ENCODE measurements at regions not wholly inside any gene's neighbourhood (a gene's known extent, or its start where the extent isn't known, plus 50 kb on each side); places are given as distances from the start of the nearest gene placed in this dataset.

- H3K4me3 ChIP-seq (ENCODE audit: low read depth, low read length), result no peak overlapping the region
- DNase-seq (ENCODE audit: low read depth), result no peak
- no peak for TF ChIP-seq CTCF (IDR thresholded peaks at IDR 0.05; ENCODE audit: control insufficient read depth, extremely low read depth, insufficient read depth)
These were observed 178.3 kb downstream of the CAVIN4 start for GRCh38 chr9:100756217-100756616.

GRCh38 chr9:100759215-100759614, 181.3 kb downstream of the CAVIN4 start:
- TF ChIP-seq CTCF (IDR thresholded peaks at IDR 0.05; ENCODE audit: control insufficient read depth, extremely low read depth, insufficient read depth), result no peak
- H3K4me3 ChIP-seq (ENCODE audit: low read depth, low read length), result no peak overlapping the region
- DNase-seq (ENCODE audit: low read depth), result no peak

- no peak for DNase-seq (ENCODE audit: low read depth)
- TF ChIP-seq CTCF (IDR thresholded peaks at IDR 0.05; ENCODE audit: control insufficient read depth, extremely low read depth, insufficient read depth), result no peak
- no peak overlapping the region for H3K4me3 ChIP-seq (ENCODE audit: low read depth, low read length)
These were observed 183.5 kb downstream of the CAVIN4 start for GRCh38 chr9:100761276-100761802.

- no peak for TF ChIP-seq CTCF (IDR thresholded peaks at IDR 0.05; ENCODE audit: control insufficient read depth, extremely low read depth, insufficient read depth)
- DNase-seq (ENCODE audit: low read depth), result no peak
These were observed 196.4 kb downstream of the CAVIN4 start for GRCh38 chr9:100774326-100774725.

GRCh38 chr9:100774962-100775361, 197.1 kb downstream of the CAVIN4 start:
- no peak for TF ChIP-seq CTCF (IDR thresholded peaks at IDR 0.05; ENCODE audit: control insufficient read depth, extremely low read depth, insufficient read depth)
- no peak overlapping the region for H3K4me3 ChIP-seq (ENCODE audit: low read depth, low read length)
- no peak for DNase-seq (ENCODE audit: low read depth)

More at GRCh38 chr9:100774326-100774725, 196.4 kb downstream of the CAVIN4 start:
- H3K4me3 ChIP-seq (ENCODE audit: low read depth, low read length), result no peak overlapping the region

GRCh38 chr9:100775912-100776311, 198.0 kb downstream of the CAVIN4 start:
- no peak for DNase-seq (ENCODE audit: low read depth)
- H3K4me3 ChIP-seq (ENCODE audit: low read depth, low read length), result no peak overlapping the region
- no peak for TF ChIP-seq CTCF (IDR thresholded peaks at IDR 0.05; ENCODE audit: control insufficient read depth, extremely low read depth, insufficient read depth)

GRCh38 chr9:100784755-100785154, 206.9 kb downstream of the CAVIN4 start:
- no peak for DNase-seq (ENCODE audit: low read depth)
- no peak for TF ChIP-seq CTCF (IDR thresholded peaks at IDR 0.05; ENCODE audit: control insufficient read depth, extremely low read depth, insufficient read depth)
- no peak overlapping the region for H3K4me3 ChIP-seq (ENCODE audit: low read depth, low read length)

All from LNCaP clone FGC (cell line).